GM23338 (cell line): ENCODE measurements at regions not wholly inside any gene's neighbourhood (a gene's known extent, or its start where the extent isn't known, plus 50 kb on each side); places are given as distances from the start of the nearest gene placed in this dataset.

Source experiments
- ATAC-seq: fragments of 200-7000 bp; cut with Tn5 transposase; 3 replicates; pipeline ENCODE4 v1.9.1; 2020
- DNase-seq: peaks from one replicate; pipeline ENCODE4 v3.0.0-alpha.2; 2015; ENCODE audit warnings: low spot score
- H2AFZ ChIP-seq: fragments of 200-600 bp; sonication (generic); 2 replicates; pipeline ENCODE4 v1.8.0; 2016; ENCODE audit warnings: antibody characterized with exemption, mild to moderate bottlenecking, moderate library complexity
- H3F3A ChIP-seq: fragments of 200-600 bp; sonication (generic); replicated peaks from 2 replicates; pipeline ENCODE4 v1.8.0; 2017; ENCODE audit warnings: antibody characterized with exemption, mixed run types, low read depth
- H3K27ac ChIP-seq: fragments of 200-600 bp; sonication (generic); 2 replicates; pipeline ENCODE4 v1.6.1; 2016; ENCODE audit warnings: low read depth
- H3K27me3 ChIP-seq: fragments of 200-600 bp; sonication (generic); 2 replicates; pipeline ENCODE4 v1.8.0; 2016; ENCODE audit warnings: mild to moderate bottlenecking, mixed run types, moderate library complexity; ENCODE audit not compliant: insufficient read depth
- H3K36me3 ChIP-seq: fragments of 200-600 bp; sonication (generic); 2 replicates; pipeline ENCODE4 v1.8.0; 2016; ENCODE audit warnings: mild to moderate bottlenecking; ENCODE audit not compliant: insufficient read depth
- H3K4me1 ChIP-seq: fragments of 200-600 bp; sonication (generic); 2 replicates; pipeline ENCODE4 v1.8.0; 2016; ENCODE audit warnings: mild to moderate bottlenecking, moderate library complexity; ENCODE audit not compliant: insufficient read depth
- H3K4me2 ChIP-seq: fragments of 200-600 bp; sonication (generic); 2 replicates; pipeline ENCODE4 v1.7.1; 2017; ENCODE audit warnings: mixed run types
- H3K4me3 ChIP-seq: fragments of 200-600 bp; sonication (generic); 2 replicates; pipeline ENCODE4 v1.6.1; 2016; ENCODE audit warnings: mixed run types
- H3K79me2 ChIP-seq: fragments of 200-600 bp; sonication (generic); replicated peaks from 2 replicates; pipeline ENCODE4 v1.8.0; 2017; ENCODE audit warnings: mild to moderate bottlenecking; ENCODE audit not compliant: insufficient read depth
- H3K9me2 ChIP-seq: fragments of 200-600 bp; sonication (generic); 2 replicates; pipeline ENCODE4 v1.8.0; 2017; ENCODE audit not compliant: insufficient read depth
- H4K20me1 ChIP-seq: fragments of 200-600 bp; sonication (generic); replicated peaks from 2 replicates; pipeline ENCODE4 v1.8.0; 2017; ENCODE audit warnings: mild to moderate bottlenecking; ENCODE audit not compliant: insufficient read depth
- H3K27ac Mint-ChIP-seq: 2 replicates; pipeline ENCODE4 v1.8.0; 2020; ENCODE audit warnings: inconsistent platforms, mild to moderate bottlenecking, moderate library complexity, mixed read lengths
- H3K27me3 Mint-ChIP-seq: 3 replicates; pipeline ENCODE4 v1.8.0; 2022; ENCODE audit warnings: low read depth, mild to moderate bottlenecking, moderate library complexity, mixed read lengths, inconsistent platforms; ENCODE audit not compliant: insufficient read depth, poor library complexity
- H3K36me3 Mint-ChIP-seq: 3 replicates; pipeline ENCODE4 v1.8.0; 2021; ENCODE audit warnings: low read depth, mild to moderate bottlenecking, inconsistent platforms, moderate library complexity, mixed read lengths
- H3K4me1 Mint-ChIP-seq: 3 replicates; pipeline ENCODE4 v1.8.0; 2020; ENCODE audit warnings: mild to moderate bottlenecking, inconsistent platforms, mixed read lengths
- H3K4me3 Mint-ChIP-seq: 3 replicates; pipeline ENCODE4 v1.8.0; 2021; ENCODE audit warnings: moderate library complexity, mild to moderate bottlenecking, inconsistent platforms, mixed read lengths
- H3K9me3 Mint-ChIP-seq: 3 replicates; pipeline ENCODE4 v1.8.0; 2020; ENCODE audit warnings: moderate library complexity, mild to moderate bottlenecking, inconsistent platforms, mixed read lengths
- CREB1 ChIP-seq: fragments of 250-450 bp; sonication (Bioruptor Pico); IDR thresholded peaks from 2 replicates; pipeline ENCODE4 v1.5.0; 2020; ENCODE audit warnings: low read depth, mild to moderate bottlenecking, moderate library complexity
- EZH2 ChIP-seq: fragments of 200-600 bp; sonication (generic); IDR thresholded peaks from one replicate; pipeline ENCODE4 v1.8.0; 2017; ENCODE audit warnings: antibody characterized with exemption, mild to moderate bottlenecking, low read depth; ENCODE audit not compliant: unreplicated experiment
- EZH2phosphoT487 ChIP-seq: fragments of 200-600 bp; sonication (generic); IDR thresholded peaks from one replicate; pipeline ENCODE4 v1.8.1; 2018; ENCODE audit warnings: antibody characterized with exemption; ENCODE audit not compliant: unreplicated experiment
- JUNB ChIP-seq: IDR thresholded peaks from one replicate; pipeline ENCODE4 v1.6.1; 2016; ENCODE audit warnings: antibody characterized with exemption; ENCODE audit not compliant: unreplicated experiment
- NANOG ChIP-seq: IDR thresholded peaks from 2 replicates; pipeline ENCODE4 v1.6.1; 2016; ENCODE audit warnings: antibody characterized with exemption, borderline replicate concordance
- POLR2AphosphoS5 ChIP-seq: IDR thresholded peaks from 2 replicates; pipeline ENCODE4 v1.6.1; 2016; ENCODE audit warnings: antibody characterized with exemption, low read depth
- STAT1 ChIP-seq: IDR thresholded peaks from one replicate; pipeline ENCODE4 v1.6.1; 2016; ENCODE audit warnings: antibody characterized with exemption; ENCODE audit not compliant: unreplicated experiment
- ZNF114 ChIP-seq: fragments of 250-450 bp; sonication (Bioruptor Pico); IDR thresholded peaks from 2 replicates; pipeline ENCODE4 v1.5.0; 2020; ENCODE audit warnings: mild to moderate bottlenecking, moderate library complexity
- ZNF331 ChIP-seq: fragments of 250-450 bp; sonication (Bioruptor Pico); IDR thresholded peaks from 2 replicates; pipeline ENCODE4 v1.5.0; 2020; ENCODE audit warnings: low read depth, mild to moderate bottlenecking, moderate library complexity
- TF ChIP-seq, protein P1 (sequence below), 2 experiments: fragments of 200-600 bp in 1 of 2; sonication (generic) in 1 of 2; conservative IDR thresholded peaks; 2 replicates each; pipeline versions ENCODE4 v1.5.1 to v1.6.1; 2016 to 2017; ENCODE audit warnings: antibody characterized with exemption in 2 of 2, low read depth in 2 of 2, mild to moderate bottlenecking in 2 of 2, moderate library complexity in 1 of 2
- TF ChIP-seq, protein P2 (sequence below): fragments of 250-450 bp; sonication (Bioruptor Pico); IDR thresholded peaks from 2 replicates; pipeline ENCODE4 v1.5.0; 2020; ENCODE audit warnings: mild to moderate bottlenecking, moderate library complexity
- TF ChIP-seq, protein P3 (sequence below): IDR thresholded peaks from 2 replicates; pipeline ENCODE4 v1.6.1; 2016; ENCODE audit warnings: antibody characterized with exemption
- TF ChIP-seq, protein P4 (sequence below): IDR thresholded peaks from one replicate; pipeline ENCODE4 v1.6.1; 2018; ENCODE audit warnings: antibody characterized with exemption; ENCODE audit not compliant: unreplicated experiment

DNA sequence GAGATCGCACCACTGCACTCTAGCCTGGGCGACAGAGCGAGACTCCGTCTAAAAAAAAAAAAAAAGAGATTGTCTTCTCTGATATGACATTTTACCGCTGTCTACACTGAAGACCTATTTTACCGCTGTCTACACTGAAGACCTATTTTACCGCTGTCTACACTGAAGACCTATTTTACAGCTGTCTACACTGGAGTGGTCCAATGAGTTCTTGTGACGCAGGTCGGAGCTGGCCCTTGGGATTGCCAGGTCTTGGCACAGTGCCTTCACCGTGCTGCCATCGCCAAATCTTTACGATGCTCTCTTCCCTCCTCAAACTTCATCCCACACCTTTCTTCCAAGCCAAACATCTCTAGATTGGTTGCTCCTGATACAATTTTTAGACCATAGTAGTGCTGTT, 183.1 kb upstream of the FAT1 start:
- H3K27ac ChIP-seq = no peak overlapping the region
- H3K36me3 ChIP-seq = no peaks in the 10 kb centered on the region
- Mint-ChIP-seq H3K27me3 (no peaks in the 10 kb centered on the region), H3K9me3 (no peaks in the 10 kb centered on the region; the same call in 2 of the 3 replicates), H3K27ac (no peak overlapping the region), H3K36me3 (no peaks in the 10 kb centered on the region), H3K4me3 (no peak overlapping the region), H3K4me1 (no peaks in the 10 kb centered on the region; the same call in 1 of the 3 replicates)
- no peak overlapping the region for H3K4me3 ChIP-seq
- no peaks in the 10 kb centered on the region for H4K20me1 ChIP-seq
- DNase-seq (no peak), ATAC-seq (no peak)
- H2AFZ ChIP-seq = no peak overlapping the region
- no peaks in the 10 kb centered on the region for H3K4me1 ChIP-seq
- no peaks in the 10 kb centered on the region for H3K79me2 ChIP-seq
- H3K9me2 ChIP-seq = no peaks in the 10 kb centered on the region
- TF ChIP-seq JUNB (no peak), CREB1 (CRISPR knock-in tag) (no peak), EZH2phosphoT487 (no peak), NANOG (no peak), POLR2AphosphoS5 (no peak), ZNF331 (CRISPR knock-in tag) (no peak), ZNF114 (CRISPR knock-in tag) (no peak), EZH2 (no peak), STAT1 (no peak)
- TF ChIP-seq, protein P1, sequence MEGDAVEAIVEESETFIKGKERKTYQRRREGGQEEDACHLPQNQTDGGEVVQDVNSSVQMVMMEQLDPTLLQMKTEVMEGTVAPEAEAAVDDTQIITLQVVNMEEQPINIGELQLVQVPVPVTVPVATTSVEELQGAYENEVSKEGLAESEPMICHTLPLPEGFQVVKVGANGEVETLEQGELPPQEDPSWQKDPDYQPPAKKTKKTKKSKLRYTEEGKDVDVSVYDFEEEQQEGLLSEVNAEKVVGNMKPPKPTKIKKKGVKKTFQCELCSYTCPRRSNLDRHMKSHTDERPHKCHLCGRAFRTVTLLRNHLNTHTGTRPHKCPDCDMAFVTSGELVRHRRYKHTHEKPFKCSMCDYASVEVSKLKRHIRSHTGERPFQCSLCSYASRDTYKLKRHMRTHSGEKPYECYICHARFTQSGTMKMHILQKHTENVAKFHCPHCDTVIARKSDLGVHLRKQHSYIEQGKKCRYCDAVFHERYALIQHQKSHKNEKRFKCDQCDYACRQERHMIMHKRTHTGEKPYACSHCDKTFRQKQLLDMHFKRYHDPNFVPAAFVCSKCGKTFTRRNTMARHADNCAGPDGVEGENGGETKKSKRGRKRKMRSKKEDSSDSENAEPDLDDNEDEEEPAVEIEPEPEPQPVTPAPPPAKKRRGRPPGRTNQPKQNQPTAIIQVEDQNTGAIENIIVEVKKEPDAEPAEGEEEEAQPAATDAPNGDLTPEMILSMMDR (conservative IDR thresholded peaks at IDR 0.05; ENCODE audit: low read depth in 2 of 2) = no peak
- TF ChIP-seq, protein P2, sequence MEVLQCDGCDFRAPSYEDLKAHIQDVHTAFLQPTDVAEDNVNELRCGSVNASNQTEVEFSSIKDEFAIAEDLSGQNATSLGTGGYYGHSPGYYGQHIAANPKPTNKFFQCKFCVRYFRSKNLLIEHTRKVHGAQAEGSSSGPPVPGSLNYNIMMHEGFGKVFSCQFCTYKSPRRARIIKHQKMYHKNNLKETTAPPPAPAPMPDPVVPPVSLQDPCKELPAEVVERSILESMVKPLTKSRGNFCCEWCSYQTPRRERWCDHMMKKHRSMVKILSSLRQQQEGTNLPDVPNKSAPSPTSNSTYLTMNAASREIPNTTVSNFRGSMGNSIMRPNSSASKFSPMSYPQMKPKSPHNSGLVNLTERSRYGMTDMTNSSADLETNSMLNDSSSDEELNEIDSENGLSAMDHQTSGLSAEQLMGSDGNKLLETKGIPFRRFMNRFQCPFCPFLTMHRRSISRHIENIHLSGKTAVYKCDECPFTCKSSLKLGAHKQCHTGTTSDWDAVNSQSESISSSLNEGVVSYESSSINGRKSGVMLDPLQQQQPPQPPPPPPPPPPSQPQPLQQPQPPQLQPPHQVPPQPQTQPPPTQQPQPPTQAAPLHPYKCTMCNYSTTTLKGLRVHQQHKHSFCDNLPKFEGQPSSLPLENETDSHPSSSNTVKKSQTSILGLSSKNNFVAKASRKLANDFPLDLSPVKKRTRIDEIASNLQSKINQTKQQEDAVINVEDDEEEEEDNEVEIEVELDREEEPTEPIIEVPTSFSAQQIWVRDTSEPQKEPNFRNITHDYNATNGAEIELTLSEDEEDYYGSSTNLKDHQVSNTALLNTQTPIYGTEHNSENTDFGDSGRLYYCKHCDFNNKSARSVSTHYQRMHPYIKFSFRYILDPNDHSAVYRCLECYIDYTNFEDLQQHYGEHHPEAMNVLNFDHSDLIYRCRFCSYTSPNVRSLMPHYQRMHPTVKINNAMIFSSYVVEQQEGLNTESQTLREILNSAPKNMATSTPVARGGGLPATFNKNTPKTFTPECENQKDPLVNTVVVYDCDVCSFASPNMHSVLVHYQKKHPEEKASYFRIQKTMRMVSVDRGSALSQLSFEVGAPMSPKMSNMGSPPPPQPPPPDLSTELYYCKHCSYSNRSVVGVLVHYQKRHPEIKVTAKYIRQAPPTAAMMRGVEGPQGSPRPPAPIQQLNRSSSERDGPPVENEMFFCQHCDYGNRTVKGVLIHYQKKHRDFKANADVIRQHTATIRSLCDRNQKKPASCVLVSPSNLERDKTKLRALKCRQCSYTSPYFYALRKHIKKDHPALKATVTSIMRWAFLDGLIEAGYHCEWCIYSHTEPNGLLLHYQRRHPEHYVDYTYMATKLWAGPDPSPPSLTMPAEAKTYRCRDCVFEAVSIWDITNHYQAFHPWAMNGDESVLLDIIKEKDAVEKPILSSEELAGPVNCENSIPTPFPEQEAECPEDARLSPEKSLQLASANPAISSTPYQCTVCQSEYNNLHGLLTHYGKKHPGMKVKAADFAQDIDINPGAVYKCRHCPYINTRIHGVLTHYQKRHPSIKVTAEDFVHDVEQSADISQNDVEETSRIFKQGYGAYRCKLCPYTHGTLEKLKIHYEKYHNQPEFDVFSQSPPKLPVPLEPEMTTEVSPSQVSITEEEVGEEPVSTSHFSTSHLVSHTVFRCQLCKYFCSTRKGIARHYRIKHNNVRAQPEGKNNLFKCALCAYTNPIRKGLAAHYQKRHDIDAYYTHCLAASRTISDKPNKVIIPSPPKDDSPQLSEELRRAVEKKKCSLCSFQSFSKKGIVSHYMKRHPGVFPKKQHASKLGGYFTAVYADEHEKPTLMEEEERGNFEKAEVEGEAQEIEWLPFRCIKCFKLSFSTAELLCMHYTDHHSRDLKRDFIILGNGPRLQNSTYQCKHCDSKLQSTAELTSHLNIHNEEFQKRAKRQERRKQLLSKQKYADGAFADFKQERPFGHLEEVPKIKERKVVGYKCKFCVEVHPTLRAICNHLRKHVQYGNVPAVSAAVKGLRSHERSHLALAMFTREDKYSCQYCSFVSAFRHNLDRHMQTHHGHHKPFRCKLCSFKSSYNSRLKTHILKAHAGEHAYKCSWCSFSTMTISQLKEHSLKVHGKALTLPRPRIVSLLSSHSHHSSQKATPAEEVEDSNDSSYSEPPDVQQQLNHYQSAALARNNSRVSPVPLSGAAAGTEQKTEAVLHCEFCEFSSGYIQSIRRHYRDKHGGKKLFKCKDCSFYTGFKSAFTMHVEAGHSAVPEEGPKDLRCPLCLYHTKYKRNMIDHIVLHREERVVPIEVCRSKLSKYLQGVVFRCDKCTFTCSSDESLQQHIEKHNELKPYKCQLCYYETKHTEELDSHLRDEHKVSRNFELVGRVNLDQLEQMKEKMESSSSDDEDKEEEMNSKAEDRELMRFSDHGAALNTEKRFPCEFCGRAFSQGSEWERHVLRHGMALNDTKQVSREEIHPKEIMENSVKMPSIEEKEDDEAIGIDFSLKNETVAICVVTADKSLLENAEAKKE (CRISPR knock-in tag) = no peak
- TF ChIP-seq, protein P3, sequence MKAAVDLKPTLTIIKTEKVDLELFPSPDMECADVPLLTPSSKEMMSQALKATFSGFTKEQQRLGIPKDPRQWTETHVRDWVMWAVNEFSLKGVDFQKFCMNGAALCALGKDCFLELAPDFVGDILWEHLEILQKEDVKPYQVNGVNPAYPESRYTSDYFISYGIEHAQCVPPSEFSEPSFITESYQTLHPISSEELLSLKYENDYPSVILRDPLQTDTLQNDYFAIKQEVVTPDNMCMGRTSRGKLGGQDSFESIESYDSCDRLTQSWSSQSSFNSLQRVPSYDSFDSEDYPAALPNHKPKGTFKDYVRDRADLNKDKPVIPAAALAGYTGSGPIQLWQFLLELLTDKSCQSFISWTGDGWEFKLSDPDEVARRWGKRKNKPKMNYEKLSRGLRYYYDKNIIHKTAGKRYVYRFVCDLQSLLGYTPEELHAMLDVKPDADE = no peak
- TF ChIP-seq, protein P4, sequence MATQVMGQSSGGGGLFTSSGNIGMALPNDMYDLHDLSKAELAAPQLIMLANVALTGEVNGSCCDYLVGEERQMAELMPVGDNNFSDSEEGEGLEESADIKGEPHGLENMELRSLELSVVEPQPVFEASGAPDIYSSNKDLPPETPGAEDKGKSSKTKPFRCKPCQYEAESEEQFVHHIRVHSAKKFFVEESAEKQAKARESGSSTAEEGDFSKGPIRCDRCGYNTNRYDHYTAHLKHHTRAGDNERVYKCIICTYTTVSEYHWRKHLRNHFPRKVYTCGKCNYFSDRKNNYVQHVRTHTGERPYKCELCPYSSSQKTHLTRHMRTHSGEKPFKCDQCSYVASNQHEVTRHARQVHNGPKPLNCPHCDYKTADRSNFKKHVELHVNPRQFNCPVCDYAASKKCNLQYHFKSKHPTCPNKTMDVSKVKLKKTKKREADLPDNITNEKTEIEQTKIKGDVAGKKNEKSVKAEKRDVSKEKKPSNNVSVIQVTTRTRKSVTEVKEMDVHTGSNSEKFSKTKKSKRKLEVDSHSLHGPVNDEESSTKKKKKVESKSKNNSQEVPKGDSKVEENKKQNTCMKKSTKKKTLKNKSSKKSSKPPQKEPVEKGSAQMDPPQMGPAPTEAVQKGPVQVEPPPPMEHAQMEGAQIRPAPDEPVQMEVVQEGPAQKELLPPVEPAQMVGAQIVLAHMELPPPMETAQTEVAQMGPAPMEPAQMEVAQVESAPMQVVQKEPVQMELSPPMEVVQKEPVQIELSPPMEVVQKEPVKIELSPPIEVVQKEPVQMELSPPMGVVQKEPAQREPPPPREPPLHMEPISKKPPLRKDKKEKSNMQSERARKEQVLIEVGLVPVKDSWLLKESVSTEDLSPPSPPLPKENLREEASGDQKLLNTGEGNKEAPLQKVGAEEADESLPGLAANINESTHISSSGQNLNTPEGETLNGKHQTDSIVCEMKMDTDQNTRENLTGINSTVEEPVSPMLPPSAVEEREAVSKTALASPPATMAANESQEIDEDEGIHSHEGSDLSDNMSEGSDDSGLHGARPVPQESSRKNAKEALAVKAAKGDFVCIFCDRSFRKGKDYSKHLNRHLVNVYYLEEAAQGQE = no peak
- no peaks in the 10 kb centered on the region for H3K27me3 ChIP-seq
- no peaks in the 10 kb centered on the region for H3F3A ChIP-seq
- H3K4me2 ChIP-seq = no peak overlapping the region
